Type B pancreatic cell (in vitro differentiated cells): ENCODE measurements at regions not wholly inside any gene's neighbourhood (a gene's known extent, or its start where the extent isn't known, plus 50 kb on each side); places are given as distances from the start of the nearest gene placed in this dataset.
A peak's percentile ranks its signal among the peaks of the same experiment; 100 is the strongest.

ENCODE experiments used
- DNase-seq: peaks from one replicate; pipeline ENCODE4 v3.0.0; 2021; ENCODE audit warnings: mixed read lengths; ENCODE audit not compliant: unreplicated experiment; ENCODE audit errors: extremely low spot score
- H3K27ac Mint-ChIP-seq: 2 replicates; pipeline ENCODE4 v1.8.0; 2021; ENCODE audit warnings: mild to moderate bottlenecking, mixed read lengths
- H3K27me3 Mint-ChIP-seq: 2 replicates; pipeline ENCODE4 v1.8.0; 2021; ENCODE audit warnings: mixed read lengths
- H3K36me3 Mint-ChIP-seq: 2 replicates; pipeline ENCODE4 v1.8.0; 2021; ENCODE audit warnings: mixed read lengths
- H3K4me1 Mint-ChIP-seq: one replicate; pipeline ENCODE4 v1.8.0; 2021; ENCODE audit warnings: mixed read lengths; ENCODE audit not compliant: unreplicated experiment
- H3K4me3 Mint-ChIP-seq: 2 replicates; pipeline ENCODE4 v1.8.0; 2021; ENCODE audit warnings: mild to moderate bottlenecking, mixed read lengths
- H3K9me3 Mint-ChIP-seq: 2 replicates; pipeline ENCODE4 v1.8.0; 2021; ENCODE audit warnings: mixed read lengths
- TF ChIP-seq, protein P1 (sequence below): fragments of 200-600 bp; sonication (generic); conservative IDR thresholded peaks from 2 replicates; pipeline ENCODE4 v1.5.0; 2021; ENCODE audit warnings: antibody characterized with exemption, mild to moderate bottlenecking

DNA sequence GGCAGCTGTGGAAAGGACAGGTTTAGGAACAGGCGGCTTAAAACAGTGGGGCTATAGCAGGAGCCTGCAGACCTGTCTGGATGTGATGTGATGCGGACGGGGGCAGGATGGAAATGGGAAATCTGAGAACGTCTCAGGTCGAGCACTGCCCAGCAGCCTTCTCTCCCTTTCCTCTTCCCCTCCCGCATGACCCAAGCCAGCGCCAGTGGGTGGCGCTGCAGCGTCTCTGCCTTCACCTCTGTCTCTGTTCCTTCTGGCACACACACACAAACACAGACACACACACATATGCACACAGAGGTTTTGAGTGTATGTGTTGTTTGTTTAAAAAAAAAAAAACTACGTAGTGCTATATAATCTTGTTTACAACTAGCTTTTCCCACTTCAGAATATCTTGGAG, 82.0 kb upstream of the SLC66A3 start:
- Mint-ChIP-seq H3K27me3 (peaks cover 33% of the 10 kb centered on the region), H3K9me3 (no peaks in the 10 kb centered on the region), H3K4me3 (no peak overlapping the region), H3K4me1 (peaks cover 24% of the 10 kb centered on the region), H3K27ac (no peak overlapping the region), H3K36me3 (no peaks in the 10 kb centered on the region)
- TF ChIP-seq, protein P1, sequence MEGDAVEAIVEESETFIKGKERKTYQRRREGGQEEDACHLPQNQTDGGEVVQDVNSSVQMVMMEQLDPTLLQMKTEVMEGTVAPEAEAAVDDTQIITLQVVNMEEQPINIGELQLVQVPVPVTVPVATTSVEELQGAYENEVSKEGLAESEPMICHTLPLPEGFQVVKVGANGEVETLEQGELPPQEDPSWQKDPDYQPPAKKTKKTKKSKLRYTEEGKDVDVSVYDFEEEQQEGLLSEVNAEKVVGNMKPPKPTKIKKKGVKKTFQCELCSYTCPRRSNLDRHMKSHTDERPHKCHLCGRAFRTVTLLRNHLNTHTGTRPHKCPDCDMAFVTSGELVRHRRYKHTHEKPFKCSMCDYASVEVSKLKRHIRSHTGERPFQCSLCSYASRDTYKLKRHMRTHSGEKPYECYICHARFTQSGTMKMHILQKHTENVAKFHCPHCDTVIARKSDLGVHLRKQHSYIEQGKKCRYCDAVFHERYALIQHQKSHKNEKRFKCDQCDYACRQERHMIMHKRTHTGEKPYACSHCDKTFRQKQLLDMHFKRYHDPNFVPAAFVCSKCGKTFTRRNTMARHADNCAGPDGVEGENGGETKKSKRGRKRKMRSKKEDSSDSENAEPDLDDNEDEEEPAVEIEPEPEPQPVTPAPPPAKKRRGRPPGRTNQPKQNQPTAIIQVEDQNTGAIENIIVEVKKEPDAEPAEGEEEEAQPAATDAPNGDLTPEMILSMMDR = peak; percentile 78
- DNase-seq = no peak

DNA sequence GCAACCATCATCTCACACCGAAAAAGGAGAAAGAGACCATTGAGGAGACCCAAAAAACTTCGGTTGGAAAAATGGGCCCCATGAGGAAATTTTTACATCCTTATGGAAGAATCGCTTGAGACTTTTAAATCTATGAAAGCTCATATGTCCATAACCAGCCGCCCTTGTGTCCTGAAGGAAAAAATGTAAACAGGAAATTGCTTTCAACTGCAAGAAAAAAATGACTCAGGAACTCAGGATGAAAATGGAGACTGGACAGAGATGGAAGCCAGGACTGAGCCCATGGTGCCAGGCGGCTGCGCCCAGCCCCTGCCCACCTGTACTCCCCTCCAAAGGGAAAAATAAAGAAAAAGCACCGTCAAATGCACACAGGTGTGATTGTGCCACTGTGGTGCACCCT, 81.5 kb upstream of the SLC66A3 start:
- TF ChIP-seq, protein P1 = no peak
- Mint-ChIP-seq H3K4me3 (no peak overlapping the region), H3K36me3 (no peaks in the 10 kb centered on the region), H3K9me3 (no peaks in the 10 kb centered on the region), H3K4me1 (peaks cover 24% of the 10 kb centered on the region), H3K27ac (no peak overlapping the region), H3K27me3 (peaks cover 34% of the 10 kb centered on the region)
- DNase-seq = no peak

DNA sequence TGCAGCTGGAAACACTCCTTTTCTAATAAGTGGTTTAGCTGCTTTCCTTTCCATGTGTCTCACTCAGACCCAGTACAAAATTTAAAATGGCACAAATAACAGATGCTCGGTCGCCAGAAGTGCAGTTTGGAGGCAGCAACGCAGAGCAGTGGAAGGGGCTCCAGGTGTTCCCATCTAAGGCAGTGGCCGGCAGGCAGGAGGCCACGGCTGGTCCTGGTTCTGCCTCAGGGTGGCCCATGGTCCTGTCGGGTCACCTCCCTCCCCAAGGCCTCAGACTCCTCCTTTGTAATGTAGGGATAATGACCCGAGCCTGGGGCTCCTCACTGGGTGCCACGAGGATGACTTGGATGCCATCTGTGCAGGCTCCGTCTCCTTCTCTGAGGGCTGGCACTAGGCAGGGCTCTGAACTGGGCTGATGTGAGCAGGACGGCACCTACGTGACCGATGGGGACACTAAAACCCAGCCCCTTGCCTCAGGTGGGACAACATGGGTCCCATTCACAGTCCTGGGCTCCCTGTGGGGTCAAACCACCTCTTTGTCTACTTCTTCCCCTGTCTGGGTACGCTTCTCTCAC, 80.9 kb upstream of the SLC66A3 start:
- H3K27me3 Mint-ChIP-seq = peaks cover 39% of the 10 kb centered on the region
- H3K36me3 Mint-ChIP-seq = no peaks in the 10 kb centered on the region
- H3K9me3 Mint-ChIP-seq = no peaks in the 10 kb centered on the region
- no peak for DNase-seq
- H3K4me1 Mint-ChIP-seq = peaks cover 24% of the 10 kb centered on the region
- H3K27ac Mint-ChIP-seq = no peak overlapping the region
- H3K4me3 Mint-ChIP-seq = no peak overlapping the region
- TF ChIP-seq, protein P1 = no peak

GRCh38 chr2:11075221-11075620, 80.0 kb upstream of the SLC66A3 start:
- no peak for DNase-seq
- Mint-ChIP-seq H3K36me3 (no peaks in the 10 kb centered on the region), H3K27ac (no peak overlapping the region), H3K4me1 (peaks cover 24% of the 10 kb centered on the region), H3K9me3 (no peaks in the 10 kb centered on the region), H3K27me3 (peaks cover 42% of the 10 kb centered on the region), H3K4me3 (no peak overlapping the region)
- TF ChIP-seq, protein P1 = no peak

DNA sequence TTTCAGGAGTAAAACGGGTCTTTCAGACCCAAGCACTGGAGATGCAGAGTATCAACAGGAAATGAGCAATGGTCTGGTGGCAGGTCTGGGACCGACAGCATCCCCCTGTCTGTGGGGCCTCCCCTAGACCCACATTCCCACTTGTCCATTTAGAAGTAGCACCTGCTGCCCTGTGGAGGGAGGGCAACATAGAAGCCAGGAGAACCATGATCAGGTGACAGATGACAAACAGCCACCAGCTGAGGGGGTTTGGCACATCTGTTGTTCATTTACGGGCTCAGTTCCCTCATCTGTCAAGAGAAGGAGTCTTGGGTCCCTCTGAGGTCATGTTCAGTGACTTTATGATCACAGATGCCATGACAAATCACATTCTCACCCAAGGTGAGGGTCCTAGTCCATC, 77.9 kb upstream of the SLC66A3 start:
- peak; percentile 43 for DNase-seq
- Mint-ChIP-seq H3K36me3 (no peaks in the 10 kb centered on the region), H3K27me3 (peaks cover 36% of the 10 kb centered on the region), H3K9me3 (no peaks in the 10 kb centered on the region), H3K4me1 (peaks cover 22% of the 10 kb centered on the region), H3K4me3 (no peak overlapping the region), H3K27ac (no peak overlapping the region)
- TF ChIP-seq, protein P1 = no peak
